HL-60 (cell line): ENCODE measurements at regions not wholly inside any gene's neighbourhood (a gene's known extent, or its start where the extent isn't known, plus 50 kb on each side); places are given as distances from the start of the nearest gene placed in this dataset.

Experiments
- DNase-seq, 2 experiments: peaks; one replicate each; pipeline ENCODE4 v3.0.0-alpha.2; 2010 to 2020; ENCODE audit warnings: low read depth in 1 of 2, low spot score in 1 of 2
- H3K27ac ChIP-seq: fragments of 250-450 bp; sonication (Bioruptor Pico); replicated peaks from 2 replicates; pipeline ENCODE4 v1.5.1; 2020; ENCODE audit warnings: mild to moderate bottlenecking, moderate library complexity
- H3K27me3 ChIP-seq: fragments of 250-450 bp; sonication (Bioruptor Pico); 2 replicates; pipeline ENCODE4 v1.5.1; 2021; ENCODE audit warnings: mild to moderate bottlenecking, moderate library complexity; ENCODE audit not compliant: insufficient read depth, poor library complexity, severe bottlenecking
- H3K4me3 ChIP-seq: replicated peaks from 2 replicates; pipeline ENCODE4 v1.5.1; 2011; ENCODE audit warnings: mild to moderate bottlenecking, control low read depth, low read length; ENCODE audit not compliant: insufficient read depth
- CTCF ChIP-seq: IDR thresholded peaks from one replicate; pipeline ENCODE4 v1.5.1; 2011; ENCODE audit warnings: low read length, control low read depth, inconsistent platforms; ENCODE audit not compliant: insufficient read depth
- GABPA ChIP-seq: IDR thresholded peaks from 2 replicates; pipeline ENCODE4 v1.6.1; 2012; ENCODE audit warnings: low read depth
- POLR2AphosphoS5 ChIP-seq: IDR thresholded peaks from 2 replicates; pipeline ENCODE4 v1.6.1; 2012; ENCODE audit warnings: low read depth
- REST ChIP-seq: IDR thresholded peaks from 2 replicates; pipeline ENCODE4 v1.6.1; 2012; ENCODE audit warnings: low read depth; ENCODE audit not compliant: insufficient replicate concordance
- SPI1 ChIP-seq: IDR thresholded peaks from 2 replicates; pipeline ENCODE4 v1.6.1; 2012; ENCODE audit warnings: low read depth, mild to moderate bottlenecking, borderline replicate concordance

- no peak for DNase-seq
- H3K27me3 ChIP-seq, result no peaks in the 10 kb centered on the region
- no peak for TF ChIP-seq GABPA
- TF ChIP-seq POLR2AphosphoS5, result no peak
- TF ChIP-seq REST, result no peak
- TF ChIP-seq SPI1, result no peak
- no peak for TF ChIP-seq CTCF
- no peak overlapping the region for H3K4me3 ChIP-seq
- H3K27ac ChIP-seq, result no peak overlapping the region
These were observed 1052.7 kb upstream of the CNTN5 start for GRCh38 chr11:97968071-97968470.

GRCh38 chr11:97972731-97973130, 1048.0 kb upstream of the CNTN5 start:
- TF ChIP-seq SPI1 (no peak), GABPA (no peak), POLR2AphosphoS5 (no peak), REST (no peak), CTCF (no peak)
- H3K27ac ChIP-seq, result no peak overlapping the region
- no peaks in the 10 kb centered on the region for H3K27me3 ChIP-seq
- no peak for DNase-seq
- no peak overlapping the region for H3K4me3 ChIP-seq

GRCh38 chr11:97973352-97973857, 1047.3 kb upstream of the CNTN5 start:
- Histone ChIP-seq H3K27ac (no peak overlapping the region), H3K4me3 (no peak overlapping the region), H3K27me3 (no peaks in the 10 kb centered on the region)
- DNase-seq, result no peak
- TF ChIP-seq POLR2AphosphoS5, result no peak
- no peak for TF ChIP-seq CTCF
- no peak for TF ChIP-seq REST
- no peak for TF ChIP-seq GABPA
- TF ChIP-seq SPI1, result no peak
